ENCODE measurements at regions not wholly inside any gene's neighbourhood (a gene's known extent, or its start where the extent isn't known, plus 50 kb on each side); places are given as distances from the start of the nearest gene placed in this dataset.

- Histone ChIP-seq H3K9ac (no peak overlapping the region), H2AFZ (ENCODE audit: low read depth) (no peak overlapping the region), H3K4me2 (no peak overlapping the region), H3K36me3 (replicated peaks in 1 of 2; ENCODE audit: control insufficient read depth in 1 of 2, insufficient read depth in 2 of 2, low read length in 1 of 2) (no peaks in the 10 kb centered on the region), H3F3A (replicated peaks; ENCODE audit: insufficient read depth) (no peaks in the 10 kb centered on the region), H4K20me1 (ENCODE audit: insufficient read depth) (no peaks in the 10 kb centered on the region), H3K9me2 (no peaks in the 10 kb centered on the region), H3K27ac (ENCODE audit: low read depth in 2 of 2, low read length in 1 of 2) (no peak overlapping the region), H3K9me3 (no peaks in the 10 kb centered on the region), H3K79me2 (ENCODE audit: insufficient read depth) (no peaks in the 10 kb centered on the region), H3K4me1 (ENCODE audit: control insufficient read depth in 1 of 2, insufficient read depth in 2 of 2, low read depth in 1 of 2, low read length in 1 of 2) (no peaks in the 10 kb centered on the region), H3K4me3 (ENCODE audit: low read depth in 2 of 2, low read length in 1 of 2) (no peak overlapping the region), H3K27me3 (ENCODE audit: insufficient read depth) (no peaks in the 10 kb centered on the region)
- peak; percentile 58 for TF ChIP-seq TCF12 (IDR thresholded peaks at IDR 0.05)
- no peak for TF ChIP-seq NRF1 (IDR thresholded peaks at IDR 0.05; ENCODE audit: low read depth, low read length)
- no peak for TF ChIP-seq ZBTB33 (IDR thresholded peaks at IDR 0.05; ENCODE audit: borderline replicate concordance, low read depth)
- TF ChIP-seq REST (IDR thresholded peaks at IDR 0.05; ENCODE audit: low read depth, low read length) = no peak
- TF ChIP-seq IRF3 (IDR thresholded peaks at IDR 0.05; ENCODE audit: low read depth, low read length) = no peak
- no peak for TF ChIP-seq SIN3A (IDR thresholded peaks at IDR 0.05; ENCODE audit: borderline replicate concordance, low read depth, low read length)
- no peak for TF ChIP-seq RXRA (IDR thresholded peaks at IDR 0.05; ENCODE audit: borderline replicate concordance, low read depth)
- TF ChIP-seq EP300 (IDR thresholded peaks at IDR 0.05; ENCODE audit: borderline replicate concordance in 1 of 2, low read depth in 1 of 2, low read length in 1 of 2) = 0 out of 4 replicates have a peak, but pooled peaks of 1 of the 2 experiments have one; percentile 22
- no peak for TF ChIP-seq FOSL2 (IDR thresholded peaks at IDR 0.05; ENCODE audit: borderline replicate concordance, low read depth)
- no peak for TF ChIP-seq RFX5 (IDR thresholded peaks at IDR 0.05; ENCODE audit: low read length)
- no peak for TF ChIP-seq CTCF (IDR thresholded peaks at IDR 0.05)
- no peak for TF ChIP-seq CHD2 (IDR thresholded peaks at IDR 0.05; ENCODE audit: low read length, partially characterized antibody)
- no peak for TF ChIP-seq USF1 (IDR thresholded peaks at IDR 0.05; ENCODE audit: borderline replicate concordance, low read depth)
- TF ChIP-seq RCOR1 (IDR thresholded peaks at IDR 0.05; ENCODE audit: low read length) = no peak
- no peak for TF ChIP-seq POLR2AphosphoS5 (IDR thresholded peaks at IDR 0.05; ENCODE audit: low read depth, low read length)
- no peak for TF ChIP-seq EZH2phosphoT487 (IDR thresholded peaks at IDR 0.05; ENCODE audit: borderline replicate concordance, low read depth)
- no peak for TF ChIP-seq TAF1 (IDR thresholded peaks at IDR 0.05; ENCODE audit: borderline replicate concordance, low read depth, low read length)
- TF ChIP-seq JUND (IDR thresholded peaks at IDR 0.05) = no peak
- TF ChIP-seq FOXM1 (IDR thresholded peaks at IDR 0.05; ENCODE audit: low read depth) = no peak
- no peak for TF ChIP-seq MAX (IDR thresholded peaks at IDR 0.05; ENCODE audit: low read depth)
- TF ChIP-seq ELF1 (IDR thresholded peaks at IDR 0.05) = no peak
- TF ChIP-seq USF2 (IDR thresholded peaks at IDR 0.05; ENCODE audit: borderline replicate concordance, low read depth, low read length) = no peak
- peak; percentile 26; the same call in 1 of the 2 replicates for TF ChIP-seq PBX3 (IDR thresholded peaks at IDR 0.05)
- POLR2A ChIA-PET = no interaction called here
- DNase-seq = no peak
- CTCF ChIA-PET = no interaction called here
- WGBS (ENCODE audit: low lambda C conversion rate) = 0% methylated on average over 1 of the region's 1 CpG
Measured at GRCh38 chrX:30085571-30085970, 129.8 kb upstream of the MAGEB2 start.

Measured in SK-N-SH (cell line).